Spleen (tissue), 11 donors: ENCODE measurements at regions not wholly inside any gene's neighbourhood (a gene's known extent, or its start where the extent isn't known, plus 50 kb on each side); places are given as distances from the start of the nearest gene placed in this dataset.

Experiments
- DNase-seq: peaks from one replicate; pipeline ENCODE4 v3.0.0-alpha.2; 2020
- H3K27ac ChIP-seq, 8 donors: fragments of 200-600 bp; sonication (generic) in 7 of 8; 1 replicate in 4 of 8; 2 replicates in 4 of 8; pipeline versions ENCODE4 v1.5.0 to v1.8.0; 2016 to 2021; ENCODE audit warnings: inconsistent platforms in 4 of 8, mild to moderate bottlenecking in 4 of 8, moderate library complexity in 1 of 8
- H3K27me3 ChIP-seq, 7 donors: fragments of 200-600 bp; sonication (generic) in 6 of 7; replicated peaks in 1 of 7; 1 replicate in 4 of 7; 2 replicates in 3 of 7; pipeline versions ENCODE4 v1.5.0 to v1.8.0; 2016 to 2021; ENCODE audit warnings: inconsistent platforms in 3 of 7, mild to moderate bottlenecking in 1 of 7
- H3K36me3 ChIP-seq, 6 donors: fragments of 200-600 bp; sonication (generic) in 5 of 6; 1 replicate in 4 of 6; 2 replicates in 2 of 6; pipeline versions ENCODE4 v1.5.0 to v1.8.0; 2016 to 2021; ENCODE audit warnings: inconsistent platforms in 2 of 6
- H3K4me1 ChIP-seq, 6 donors: fragments of 200-600 bp; sonication (generic) in 5 of 6; 1 replicate in 3 of 6; 2 replicates in 3 of 6; pipeline versions ENCODE4 v1.5.0 to v1.8.0; 2016 to 2021; ENCODE audit warnings: inconsistent platforms in 3 of 6
- H3K4me3 ChIP-seq, 8 donors: fragments of 200-600 bp; sonication (generic) in 7 of 8; 1 replicate in 4 of 8; 2 replicates in 4 of 8; pipeline versions ENCODE4 v1.5.0 to v1.8.0; 2016 to 2021; ENCODE audit warnings: inconsistent platforms in 4 of 8, mild to moderate bottlenecking in 4 of 8, moderate library complexity in 2 of 8
- H3K9me3 ChIP-seq, 8 donors: fragments of 200-600 bp; sonication (generic) in 7 of 8; 1 replicate in 4 of 8; 2 replicates in 4 of 8; pipeline versions ENCODE4 v1.5.0 to v1.8.0; 2016 to 2021; ENCODE audit warnings: inconsistent platforms in 4 of 8
- POLR2A ChIP-seq, 3 donors: fragments of 450-650 bp; IDR thresholded peaks; one replicate each; pipeline ENCODE4 v1.5.1; 2017; ENCODE audit warnings: antibody characterized with exemption in 3 of 3, mild to moderate bottlenecking in 1 of 3
- POLR2AphosphoS5 ChIP-seq, 3 donors: sonication (generic); formaldehyde crosslinking; IDR thresholded peaks; one replicate each; pipeline ENCODE4 v1.5.1; 2017; ENCODE audit warnings: antibody characterized with exemption in 3 of 3
- WGBS, 5 donors: extraction: QIAGEN DNeasy Blood & Tissue Kit in 3 of 5; methylation state at CpG; one replicate each; pipeline versions ENCODE4 v1.1.5 to v1.1.7; 2013 to 2018; 5-methylcytosine and 5-hydroxymethylcytosine counted together
- intact Hi-C: fragments of 100-400 bp; cut with DNase I; formaldehyde crosslinking; loops from one replicate; pipeline ENCODE4 v1.15.0; 2023; ENCODE audit warnings: low total_unique reads
- TF ChIP-seq, protein P1 (sequence below), 11 experiments: fragments of 200-600 bp in 7 of 11; fragments of 450-650 bp in 4 of 11; sonication (generic) in 4 of 11; IDR thresholded peaks in 8 of 11; conservative IDR thresholded peaks in 3 of 11; 1 replicate in 7 of 11; 2 replicates in 4 of 11; pipeline versions ENCODE4 v1.4.0 to v1.8.0; 2016 to 2021; ENCODE audit warnings: antibody characterized with exemption in 11 of 11, inconsistent platforms in 4 of 11, mild to moderate bottlenecking in 1 of 11
- donor health status: healthy with polysubstance abuse.
- donor health status: DM: no; HTN: no; CAD: no; lungs with moderate emphysema.
- donor health status: DM: no; HTN: no; CAD: no.
- donor health status: Bipolar disorder and iron deficiency.
- donor health status: healthy.
- donor health status: DM: no; HTN: no; CAD: no.
- donor health status: DM: yes; HTN: yes; CAD: no.

GRCh38 chr12:19627719-19628118 is 188.4 kb downstream of the AEBP2 start:
- WGBS, 5 donors = 48 to 93% (median 79%) methylated on average over 2 of the region's 2 CpGs
- Histone ChIP-seq H3K27me3 (no peaks in the 10 kb centered on the region), H3K9me3 (peaks cover 0 to 8% (median 0%) of the 10 kb centered on the region in 8 donors), H3K4me3 (no peak overlapping the region), H3K36me3 (no peaks in the 10 kb centered on the region), H3K27ac (no peak overlapping the region), H3K4me1 (no peaks in the 10 kb centered on the region)
- intact Hi-C loops = no loop called here
- TF ChIP-seq POLR2A (IDR thresholded peaks at IDR 0.05) (no peak), POLR2AphosphoS5 (IDR thresholded peaks at IDR 0.05) (no peak)
- TF ChIP-seq, protein P1, sequence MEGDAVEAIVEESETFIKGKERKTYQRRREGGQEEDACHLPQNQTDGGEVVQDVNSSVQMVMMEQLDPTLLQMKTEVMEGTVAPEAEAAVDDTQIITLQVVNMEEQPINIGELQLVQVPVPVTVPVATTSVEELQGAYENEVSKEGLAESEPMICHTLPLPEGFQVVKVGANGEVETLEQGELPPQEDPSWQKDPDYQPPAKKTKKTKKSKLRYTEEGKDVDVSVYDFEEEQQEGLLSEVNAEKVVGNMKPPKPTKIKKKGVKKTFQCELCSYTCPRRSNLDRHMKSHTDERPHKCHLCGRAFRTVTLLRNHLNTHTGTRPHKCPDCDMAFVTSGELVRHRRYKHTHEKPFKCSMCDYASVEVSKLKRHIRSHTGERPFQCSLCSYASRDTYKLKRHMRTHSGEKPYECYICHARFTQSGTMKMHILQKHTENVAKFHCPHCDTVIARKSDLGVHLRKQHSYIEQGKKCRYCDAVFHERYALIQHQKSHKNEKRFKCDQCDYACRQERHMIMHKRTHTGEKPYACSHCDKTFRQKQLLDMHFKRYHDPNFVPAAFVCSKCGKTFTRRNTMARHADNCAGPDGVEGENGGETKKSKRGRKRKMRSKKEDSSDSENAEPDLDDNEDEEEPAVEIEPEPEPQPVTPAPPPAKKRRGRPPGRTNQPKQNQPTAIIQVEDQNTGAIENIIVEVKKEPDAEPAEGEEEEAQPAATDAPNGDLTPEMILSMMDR (IDR thresholded peaks at IDR 0.05 in 8 of 11, conservative IDR thresholded peaks at IDR 0.05 in 3 of 11) = no peak
- DNase-seq = no peak

GRCh38 chr12:19630536-19630935 is 191.2 kb downstream of the AEBP2 start:
- no peak overlapping the region for H3K27ac ChIP-seq
- no peaks in the 10 kb centered on the region for H3K27me3 ChIP-seq
- WGBS, 5 donors = 83 to 97% (median 95%) methylated on average over 1 of the region's 1 CpG
- TF ChIP-seq POLR2AphosphoS5 (IDR thresholded peaks at IDR 0.05) = no peak
- TF ChIP-seq POLR2A (IDR thresholded peaks at IDR 0.05) = no peak
- TF ChIP-seq, protein P1 (IDR thresholded peaks at IDR 0.05 in 8 of 11, conservative IDR thresholded peaks at IDR 0.05 in 3 of 11) = no peak
- no peaks in the 10 kb centered on the region for H3K36me3 ChIP-seq
- peaks cover 0 to 6% (median 0%) of the 10 kb centered on the region in 8 donors for H3K9me3 ChIP-seq
- H3K4me1 ChIP-seq = no peaks in the 10 kb centered on the region
- no peak overlapping the region for H3K4me3 ChIP-seq
- intact Hi-C loops = no loop called here
- DNase-seq = no peak

DNA sequence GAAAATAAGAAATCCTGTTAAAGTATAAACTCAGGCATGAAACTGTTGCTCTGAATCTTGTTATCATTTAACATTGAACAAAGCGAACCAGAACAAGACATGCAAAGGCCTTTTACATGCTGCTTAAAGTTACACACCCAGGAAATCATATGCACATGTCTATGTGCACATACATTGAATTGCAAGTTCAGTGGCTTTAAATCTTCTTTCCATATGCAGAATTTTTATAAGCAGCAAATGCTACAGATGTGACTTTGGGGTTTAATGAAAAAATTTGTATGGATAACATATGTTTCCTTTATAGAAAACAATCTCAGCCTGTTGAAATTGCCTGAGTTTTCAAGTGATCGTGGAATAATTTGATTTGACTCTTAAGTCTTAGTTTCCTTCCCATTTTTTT is 193.9 kb downstream of the AEBP2 start:
- Histone ChIP-seq H3K4me1 (no peaks in the 10 kb centered on the region), H3K9me3 (no peaks in the 10 kb centered on the region), H3K4me3 (no peak overlapping the region), H3K27ac (no peak overlapping the region), H3K36me3 (no peaks in the 10 kb centered on the region), H3K27me3 (no peaks in the 10 kb centered on the region)
- 70 to 91% (median 79%) methylated on average over 2 of the region's 2 CpGs for WGBS, 5 donors
- intact Hi-C loops = no loop called here
- DNase-seq = no peak
- TF ChIP-seq POLR2AphosphoS5 (IDR thresholded peaks at IDR 0.05) (no peak), POLR2A (IDR thresholded peaks at IDR 0.05) (no peak)
- TF ChIP-seq, protein P1 (IDR thresholded peaks at IDR 0.05 in 8 of 11, conservative IDR thresholded peaks at IDR 0.05 in 3 of 11) = no peak

- TF ChIP-seq POLR2AphosphoS5 (IDR thresholded peaks at IDR 0.05) = no peak
- TF ChIP-seq, protein P1 (IDR thresholded peaks at IDR 0.05 in 8 of 11, conservative IDR thresholded peaks at IDR 0.05 in 3 of 11) = no peak
- TF ChIP-seq POLR2A (IDR thresholded peaks at IDR 0.05) = no peak
Observed at GRCh38 chr12:19633641-19634040, 194.3 kb downstream of the AEBP2 start.

More at GRCh38 chr12:19633641-19634040, 194.3 kb downstream of the AEBP2 start:
- Histone ChIP-seq H3K27me3 (no peaks in the 10 kb centered on the region), H3K36me3 (no peaks in the 10 kb centered on the region), H3K4me1 (no peaks in the 10 kb centered on the region), H3K9me3 (no peaks in the 10 kb centered on the region), H3K4me3 (no peak overlapping the region), H3K27ac (no peak overlapping the region)
- WGBS, 5 donors = 94 to 99% (median 95%) methylated on average over 2 of the region's 2 CpGs
- intact Hi-C loops = no loop called here
- no peak for DNase-seq
